GM23338 (cell line): ENCODE measurements at regions not wholly inside any gene's neighbourhood (a gene's known extent, or its start where the extent isn't known, plus 50 kb on each side); places are given as distances from the start of the nearest gene placed in this dataset.

Experiments used
- CREB1 ChIP-seq: fragments of 250-450 bp; sonication (Bioruptor Pico); IDR thresholded peaks from 2 replicates; pipeline ENCODE4 v1.5.0; 2020; ENCODE audit warnings: low read depth, mild to moderate bottlenecking, moderate library complexity
- EZH2 ChIP-seq: fragments of 200-600 bp; sonication (generic); IDR thresholded peaks from one replicate; pipeline ENCODE4 v1.8.0; 2017; ENCODE audit warnings: antibody characterized with exemption, mild to moderate bottlenecking, low read depth; ENCODE audit not compliant: unreplicated experiment
- EZH2phosphoT487 ChIP-seq: fragments of 200-600 bp; sonication (generic); IDR thresholded peaks from one replicate; pipeline ENCODE4 v1.8.1; 2018; ENCODE audit warnings: antibody characterized with exemption; ENCODE audit not compliant: unreplicated experiment
- JUNB ChIP-seq: IDR thresholded peaks from one replicate; pipeline ENCODE4 v1.6.1; 2016; ENCODE audit warnings: antibody characterized with exemption; ENCODE audit not compliant: unreplicated experiment
- POLR2AphosphoS5 ChIP-seq: IDR thresholded peaks from 2 replicates; pipeline ENCODE4 v1.6.1; 2016; ENCODE audit warnings: antibody characterized with exemption, low read depth
- REST ChIP-seq: IDR thresholded peaks from one replicate; pipeline ENCODE4 v1.6.1; 2018; ENCODE audit warnings: antibody characterized with exemption; ENCODE audit not compliant: unreplicated experiment
- STAT1 ChIP-seq: IDR thresholded peaks from one replicate; pipeline ENCODE4 v1.6.1; 2016; ENCODE audit warnings: antibody characterized with exemption; ENCODE audit not compliant: unreplicated experiment
- ZNF114 ChIP-seq: fragments of 250-450 bp; sonication (Bioruptor Pico); IDR thresholded peaks from 2 replicates; pipeline ENCODE4 v1.5.0; 2020; ENCODE audit warnings: mild to moderate bottlenecking, moderate library complexity
- TF ChIP-seq, protein P1 (sequence below): fragments of 250-450 bp; sonication (Bioruptor Pico); IDR thresholded peaks from 2 replicates; pipeline ENCODE4 v1.5.0; 2020; ENCODE audit warnings: mild to moderate bottlenecking, moderate library complexity
- TF ChIP-seq, protein P2 (sequence below), 2 experiments: fragments of 200-600 bp in 1 of 2; sonication (generic) in 1 of 2; conservative IDR thresholded peaks; 2 replicates each; pipeline versions ENCODE4 v1.5.1 to v1.6.1; 2016 to 2017; ENCODE audit warnings: antibody characterized with exemption in 2 of 2, low read depth in 2 of 2, mild to moderate bottlenecking in 2 of 2, moderate library complexity in 1 of 2

DNA sequence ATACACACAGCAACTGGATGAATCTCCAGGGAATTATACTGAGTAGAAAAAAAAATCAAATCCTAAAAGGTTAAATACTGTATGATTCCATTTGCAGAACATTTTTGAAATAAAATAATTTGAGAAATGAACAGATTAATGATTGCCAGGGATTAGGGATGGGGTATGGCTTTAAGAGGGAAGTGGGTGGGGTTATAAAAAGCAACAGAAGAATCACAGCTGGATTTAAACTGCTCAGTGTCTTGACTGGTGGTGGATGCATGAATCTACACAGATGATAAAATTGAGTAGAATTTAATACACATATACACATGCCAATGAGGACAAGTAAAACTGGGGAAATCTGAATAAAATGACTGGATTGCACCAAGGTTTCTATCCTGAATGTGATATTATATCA, 79.7 kb upstream of the GOLGA8B start (continued):
- TF ChIP-seq, protein P1, sequence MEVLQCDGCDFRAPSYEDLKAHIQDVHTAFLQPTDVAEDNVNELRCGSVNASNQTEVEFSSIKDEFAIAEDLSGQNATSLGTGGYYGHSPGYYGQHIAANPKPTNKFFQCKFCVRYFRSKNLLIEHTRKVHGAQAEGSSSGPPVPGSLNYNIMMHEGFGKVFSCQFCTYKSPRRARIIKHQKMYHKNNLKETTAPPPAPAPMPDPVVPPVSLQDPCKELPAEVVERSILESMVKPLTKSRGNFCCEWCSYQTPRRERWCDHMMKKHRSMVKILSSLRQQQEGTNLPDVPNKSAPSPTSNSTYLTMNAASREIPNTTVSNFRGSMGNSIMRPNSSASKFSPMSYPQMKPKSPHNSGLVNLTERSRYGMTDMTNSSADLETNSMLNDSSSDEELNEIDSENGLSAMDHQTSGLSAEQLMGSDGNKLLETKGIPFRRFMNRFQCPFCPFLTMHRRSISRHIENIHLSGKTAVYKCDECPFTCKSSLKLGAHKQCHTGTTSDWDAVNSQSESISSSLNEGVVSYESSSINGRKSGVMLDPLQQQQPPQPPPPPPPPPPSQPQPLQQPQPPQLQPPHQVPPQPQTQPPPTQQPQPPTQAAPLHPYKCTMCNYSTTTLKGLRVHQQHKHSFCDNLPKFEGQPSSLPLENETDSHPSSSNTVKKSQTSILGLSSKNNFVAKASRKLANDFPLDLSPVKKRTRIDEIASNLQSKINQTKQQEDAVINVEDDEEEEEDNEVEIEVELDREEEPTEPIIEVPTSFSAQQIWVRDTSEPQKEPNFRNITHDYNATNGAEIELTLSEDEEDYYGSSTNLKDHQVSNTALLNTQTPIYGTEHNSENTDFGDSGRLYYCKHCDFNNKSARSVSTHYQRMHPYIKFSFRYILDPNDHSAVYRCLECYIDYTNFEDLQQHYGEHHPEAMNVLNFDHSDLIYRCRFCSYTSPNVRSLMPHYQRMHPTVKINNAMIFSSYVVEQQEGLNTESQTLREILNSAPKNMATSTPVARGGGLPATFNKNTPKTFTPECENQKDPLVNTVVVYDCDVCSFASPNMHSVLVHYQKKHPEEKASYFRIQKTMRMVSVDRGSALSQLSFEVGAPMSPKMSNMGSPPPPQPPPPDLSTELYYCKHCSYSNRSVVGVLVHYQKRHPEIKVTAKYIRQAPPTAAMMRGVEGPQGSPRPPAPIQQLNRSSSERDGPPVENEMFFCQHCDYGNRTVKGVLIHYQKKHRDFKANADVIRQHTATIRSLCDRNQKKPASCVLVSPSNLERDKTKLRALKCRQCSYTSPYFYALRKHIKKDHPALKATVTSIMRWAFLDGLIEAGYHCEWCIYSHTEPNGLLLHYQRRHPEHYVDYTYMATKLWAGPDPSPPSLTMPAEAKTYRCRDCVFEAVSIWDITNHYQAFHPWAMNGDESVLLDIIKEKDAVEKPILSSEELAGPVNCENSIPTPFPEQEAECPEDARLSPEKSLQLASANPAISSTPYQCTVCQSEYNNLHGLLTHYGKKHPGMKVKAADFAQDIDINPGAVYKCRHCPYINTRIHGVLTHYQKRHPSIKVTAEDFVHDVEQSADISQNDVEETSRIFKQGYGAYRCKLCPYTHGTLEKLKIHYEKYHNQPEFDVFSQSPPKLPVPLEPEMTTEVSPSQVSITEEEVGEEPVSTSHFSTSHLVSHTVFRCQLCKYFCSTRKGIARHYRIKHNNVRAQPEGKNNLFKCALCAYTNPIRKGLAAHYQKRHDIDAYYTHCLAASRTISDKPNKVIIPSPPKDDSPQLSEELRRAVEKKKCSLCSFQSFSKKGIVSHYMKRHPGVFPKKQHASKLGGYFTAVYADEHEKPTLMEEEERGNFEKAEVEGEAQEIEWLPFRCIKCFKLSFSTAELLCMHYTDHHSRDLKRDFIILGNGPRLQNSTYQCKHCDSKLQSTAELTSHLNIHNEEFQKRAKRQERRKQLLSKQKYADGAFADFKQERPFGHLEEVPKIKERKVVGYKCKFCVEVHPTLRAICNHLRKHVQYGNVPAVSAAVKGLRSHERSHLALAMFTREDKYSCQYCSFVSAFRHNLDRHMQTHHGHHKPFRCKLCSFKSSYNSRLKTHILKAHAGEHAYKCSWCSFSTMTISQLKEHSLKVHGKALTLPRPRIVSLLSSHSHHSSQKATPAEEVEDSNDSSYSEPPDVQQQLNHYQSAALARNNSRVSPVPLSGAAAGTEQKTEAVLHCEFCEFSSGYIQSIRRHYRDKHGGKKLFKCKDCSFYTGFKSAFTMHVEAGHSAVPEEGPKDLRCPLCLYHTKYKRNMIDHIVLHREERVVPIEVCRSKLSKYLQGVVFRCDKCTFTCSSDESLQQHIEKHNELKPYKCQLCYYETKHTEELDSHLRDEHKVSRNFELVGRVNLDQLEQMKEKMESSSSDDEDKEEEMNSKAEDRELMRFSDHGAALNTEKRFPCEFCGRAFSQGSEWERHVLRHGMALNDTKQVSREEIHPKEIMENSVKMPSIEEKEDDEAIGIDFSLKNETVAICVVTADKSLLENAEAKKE: no peak
- no peak for TF ChIP-seq EZH2
- TF ChIP-seq EZH2phosphoT487: no peak
- TF ChIP-seq JUNB: no peak
- TF ChIP-seq ZNF114 (CRISPR knock-in tag): no peak
- TF ChIP-seq, protein P2, sequence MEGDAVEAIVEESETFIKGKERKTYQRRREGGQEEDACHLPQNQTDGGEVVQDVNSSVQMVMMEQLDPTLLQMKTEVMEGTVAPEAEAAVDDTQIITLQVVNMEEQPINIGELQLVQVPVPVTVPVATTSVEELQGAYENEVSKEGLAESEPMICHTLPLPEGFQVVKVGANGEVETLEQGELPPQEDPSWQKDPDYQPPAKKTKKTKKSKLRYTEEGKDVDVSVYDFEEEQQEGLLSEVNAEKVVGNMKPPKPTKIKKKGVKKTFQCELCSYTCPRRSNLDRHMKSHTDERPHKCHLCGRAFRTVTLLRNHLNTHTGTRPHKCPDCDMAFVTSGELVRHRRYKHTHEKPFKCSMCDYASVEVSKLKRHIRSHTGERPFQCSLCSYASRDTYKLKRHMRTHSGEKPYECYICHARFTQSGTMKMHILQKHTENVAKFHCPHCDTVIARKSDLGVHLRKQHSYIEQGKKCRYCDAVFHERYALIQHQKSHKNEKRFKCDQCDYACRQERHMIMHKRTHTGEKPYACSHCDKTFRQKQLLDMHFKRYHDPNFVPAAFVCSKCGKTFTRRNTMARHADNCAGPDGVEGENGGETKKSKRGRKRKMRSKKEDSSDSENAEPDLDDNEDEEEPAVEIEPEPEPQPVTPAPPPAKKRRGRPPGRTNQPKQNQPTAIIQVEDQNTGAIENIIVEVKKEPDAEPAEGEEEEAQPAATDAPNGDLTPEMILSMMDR (conservative IDR thresholded peaks at IDR 0.05; ENCODE audit: low read depth in 2 of 2): no peak
- no peak for TF ChIP-seq CREB1 (CRISPR knock-in tag)
- no peak for TF ChIP-seq STAT1
- no peak for TF ChIP-seq REST
- no peak for TF ChIP-seq POLR2AphosphoS5
